ENCODE measurements at regions not wholly inside any gene's neighbourhood (a gene's known extent, or its start where the extent isn't known, plus 50 kb on each side); places are given as distances from the start of the nearest gene placed in this dataset.

DNA sequence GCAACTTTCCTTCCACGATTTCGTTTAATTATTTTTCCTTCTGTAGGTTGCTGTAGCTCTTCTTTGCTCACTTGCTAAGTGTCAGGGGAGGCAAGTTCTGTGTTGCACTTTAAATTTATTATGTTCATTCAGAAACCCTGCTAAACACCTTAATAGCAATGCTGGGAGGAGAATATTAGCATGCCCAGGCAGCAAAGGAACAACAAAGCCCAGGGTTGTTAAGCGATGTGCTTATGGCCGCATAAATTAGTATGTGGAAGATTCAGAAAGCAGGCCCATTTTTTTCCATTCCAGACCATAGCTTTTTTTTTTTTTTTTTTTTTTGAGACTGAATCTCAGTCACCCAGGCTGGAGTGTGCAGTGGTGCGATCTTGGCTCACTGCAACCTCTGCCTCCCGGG lies 151.3 kb downstream of the BACH1 start:
- TF ChIP-seq, protein P1, sequence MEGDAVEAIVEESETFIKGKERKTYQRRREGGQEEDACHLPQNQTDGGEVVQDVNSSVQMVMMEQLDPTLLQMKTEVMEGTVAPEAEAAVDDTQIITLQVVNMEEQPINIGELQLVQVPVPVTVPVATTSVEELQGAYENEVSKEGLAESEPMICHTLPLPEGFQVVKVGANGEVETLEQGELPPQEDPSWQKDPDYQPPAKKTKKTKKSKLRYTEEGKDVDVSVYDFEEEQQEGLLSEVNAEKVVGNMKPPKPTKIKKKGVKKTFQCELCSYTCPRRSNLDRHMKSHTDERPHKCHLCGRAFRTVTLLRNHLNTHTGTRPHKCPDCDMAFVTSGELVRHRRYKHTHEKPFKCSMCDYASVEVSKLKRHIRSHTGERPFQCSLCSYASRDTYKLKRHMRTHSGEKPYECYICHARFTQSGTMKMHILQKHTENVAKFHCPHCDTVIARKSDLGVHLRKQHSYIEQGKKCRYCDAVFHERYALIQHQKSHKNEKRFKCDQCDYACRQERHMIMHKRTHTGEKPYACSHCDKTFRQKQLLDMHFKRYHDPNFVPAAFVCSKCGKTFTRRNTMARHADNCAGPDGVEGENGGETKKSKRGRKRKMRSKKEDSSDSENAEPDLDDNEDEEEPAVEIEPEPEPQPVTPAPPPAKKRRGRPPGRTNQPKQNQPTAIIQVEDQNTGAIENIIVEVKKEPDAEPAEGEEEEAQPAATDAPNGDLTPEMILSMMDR (conservative IDR thresholded peaks at IDR 0.05): no peak
- no peak overlapping the region for H3K4me3 Mint-ChIP-seq
- Histone ChIP-seq H2BK120ac (ENCODE audit: low read depth, low read length, poor library complexity, severe bottlenecking) (no peak overlapping the region), H2AK5ac (ENCODE audit: insufficient read length, low read length) (no peak overlapping the region), H3K56ac (ENCODE audit: insufficient read length, low read depth, low read length) (no peak overlapping the region), H3K27ac (ENCODE audit: insufficient read length, low read depth, low read length) (no peak overlapping the region), H3K79me1 (ENCODE audit: insufficient read depth, low read depth, low read length, poor library complexity, severe bottlenecking) (no peaks in the 10 kb centered on the region), H3K23me2 (ENCODE audit: insufficient read length, low read depth, low read length, poor library complexity, severe bottlenecking) (no peaks in the 10 kb centered on the region), H3K4me2 (ENCODE audit: insufficient read depth, insufficient read length, low read length) (no peak overlapping the region), H3K4me1 (ENCODE audit: insufficient read depth, low read length) (no peaks in the 10 kb centered on the region), H2BK15ac (ENCODE audit: low read depth, low read length) (no peak overlapping the region), H3T11ph (ENCODE audit: low read length) (no peak overlapping the region), H3K23ac (ENCODE audit: insufficient read length, low read depth, low read length) (no peak overlapping the region), H3K14ac (ENCODE audit: insufficient read depth, low read length) (no peak overlapping the region), H3K4ac (ENCODE audit: low read depth, low read length) (no peak overlapping the region), H2BK5ac (ENCODE audit: insufficient read length, low read length) (no peak overlapping the region), H3K18ac (ENCODE audit: insufficient read length, low read depth, low read length) (no peak overlapping the region), H2AFZ (ENCODE audit: low read length) (no peak overlapping the region), H4K91ac (ENCODE audit: insufficient read length, low read depth, low read length) (no peak overlapping the region), H2BK12ac (ENCODE audit: insufficient read length, low read depth, low read length) (no peak overlapping the region), H3K79me2 (ENCODE audit: insufficient read depth, low read length) (no peaks in the 10 kb centered on the region), H3K27me3 (ENCODE audit: insufficient read depth, low read length) (no peaks in the 10 kb centered on the region), H2BK20ac (ENCODE audit: low read depth, low read length, poor library complexity, severe bottlenecking) (no peak overlapping the region), H4K5ac (ENCODE audit: insufficient read length, low read depth, low read length) (no peak overlapping the region), H3K9ac (ENCODE audit: extremely low read depth, insufficient read length, low read length) (no peak overlapping the region), H4K8ac (replicated peaks; ENCODE audit: insufficient read length, low read depth, low read length) (no peak overlapping the region), H3K9me3 (ENCODE audit: control insufficient read depth, low read depth, low read length) (no peaks in the 10 kb centered on the region), H4K20me1 (ENCODE audit: control insufficient read depth, insufficient read depth, insufficient read length) (no peaks in the 10 kb centered on the region)
- H3K9me3 Mint-ChIP-seq: peaks cover 15 to 18% of the 10 kb centered on the region in 2 experiments
- peaks cover 0 to 14% (median 8%) of the 10 kb centered on the region in 3 experiments; a peak in 6 of 7 replicates for H3K36me3 Mint-ChIP-seq (ENCODE audit: insufficient read depth in 1 of 3, low read depth in 3 of 3)
- DNase-seq: no peak
- no peaks in the 10 kb centered on the region for H3K27me3 Mint-ChIP-seq (ENCODE audit: low read depth)
- WGBS (ENCODE audit: extremely low coverage, insufficient read length, low lambda C conversion rate): no CpG with 5 or more reads among the region's 6 CpGs
- H3K27ac Mint-ChIP-seq: no peak overlapping the region; a peak in 1 of 7 replicates
- no peaks in the 10 kb centered on the region for H3K4me1 Mint-ChIP-seq
